HG03066 (cell line): ENCODE measurements at regions not wholly inside any gene's neighbourhood (a gene's known extent, or its start where the extent isn't known, plus 50 kb on each side); places are given as distances from the start of the nearest gene placed in this dataset.

Source experiments
- ATAC-seq: cut with Tn5 transposase; IDR thresholded peaks from one replicate; pipeline ENCODE4 v1.9.1; 2021; ENCODE audit warnings: low read depth; ENCODE audit not compliant: unreplicated experiment

DNA sequence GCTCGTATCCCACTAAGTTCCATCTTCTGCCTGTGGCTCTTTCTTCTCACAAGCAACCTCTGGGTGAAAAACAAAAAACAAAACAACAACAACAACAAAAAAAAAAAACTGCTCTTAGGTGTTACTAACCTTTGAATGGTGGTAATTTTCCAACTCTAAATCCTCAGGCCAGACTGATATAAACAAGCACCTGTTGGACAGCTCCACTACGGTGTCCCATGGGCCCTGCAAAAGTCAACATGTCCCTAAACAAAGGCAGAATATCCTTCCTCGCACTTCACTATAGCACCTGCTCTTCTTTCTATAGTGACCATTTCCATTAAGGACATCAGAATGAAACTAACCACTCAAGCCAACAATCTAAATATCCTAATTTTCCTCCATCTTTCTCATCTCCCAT lies 54.6 kb upstream of the PARM1 start:
- no peak for ATAC-seq

DNA sequence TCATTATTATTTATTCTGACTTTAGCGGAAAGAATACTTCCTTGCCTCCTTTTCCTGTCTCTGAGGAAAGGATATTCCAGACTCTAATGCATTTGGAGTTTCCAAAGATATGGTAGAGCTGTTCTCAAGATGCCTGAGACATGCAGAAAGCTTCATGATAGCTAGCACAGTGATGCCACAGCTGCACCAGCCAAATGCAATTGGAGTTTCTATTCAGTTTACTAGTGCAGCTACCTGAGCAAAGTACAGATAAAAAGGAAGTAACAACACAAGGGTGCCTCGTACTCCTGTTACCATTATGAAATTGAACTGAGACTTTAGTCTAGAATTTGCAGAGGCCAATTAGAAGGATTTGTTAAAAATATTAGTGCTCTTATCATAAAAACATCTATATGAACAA lies 57.5 kb upstream of the PARM1 start:
- no peak for ATAC-seq

DNA sequence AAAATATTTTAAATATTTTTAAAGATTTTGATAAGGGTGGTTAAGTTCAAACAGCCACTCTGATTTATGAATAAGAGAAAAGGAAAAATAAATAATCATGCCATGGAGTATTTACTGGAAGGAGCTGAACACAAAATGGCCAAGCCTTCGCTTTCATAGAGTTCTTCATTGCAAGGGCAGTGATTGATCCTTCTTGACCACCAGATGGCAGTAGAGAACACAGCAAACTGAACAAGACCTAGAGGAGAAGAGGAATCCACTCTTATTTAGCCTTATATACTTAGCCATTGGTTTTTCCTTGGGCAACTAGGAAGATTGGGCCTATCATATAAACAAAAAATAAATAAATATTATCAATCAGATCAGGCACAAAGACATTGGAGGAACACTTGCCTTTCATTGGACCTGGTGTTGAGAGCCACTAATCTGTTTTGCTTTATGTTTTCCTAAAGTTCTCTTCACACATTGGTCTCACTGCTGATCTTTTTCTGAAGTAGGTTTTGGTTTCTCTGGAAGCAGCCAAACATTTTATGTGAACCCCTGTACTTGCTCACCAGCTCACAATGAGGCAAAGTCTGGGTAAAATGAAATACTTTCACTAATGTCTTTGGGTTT lies 58.1 kb upstream of the PARM1 start:
- peak; percentile 56 for ATAC-seq

DNA sequence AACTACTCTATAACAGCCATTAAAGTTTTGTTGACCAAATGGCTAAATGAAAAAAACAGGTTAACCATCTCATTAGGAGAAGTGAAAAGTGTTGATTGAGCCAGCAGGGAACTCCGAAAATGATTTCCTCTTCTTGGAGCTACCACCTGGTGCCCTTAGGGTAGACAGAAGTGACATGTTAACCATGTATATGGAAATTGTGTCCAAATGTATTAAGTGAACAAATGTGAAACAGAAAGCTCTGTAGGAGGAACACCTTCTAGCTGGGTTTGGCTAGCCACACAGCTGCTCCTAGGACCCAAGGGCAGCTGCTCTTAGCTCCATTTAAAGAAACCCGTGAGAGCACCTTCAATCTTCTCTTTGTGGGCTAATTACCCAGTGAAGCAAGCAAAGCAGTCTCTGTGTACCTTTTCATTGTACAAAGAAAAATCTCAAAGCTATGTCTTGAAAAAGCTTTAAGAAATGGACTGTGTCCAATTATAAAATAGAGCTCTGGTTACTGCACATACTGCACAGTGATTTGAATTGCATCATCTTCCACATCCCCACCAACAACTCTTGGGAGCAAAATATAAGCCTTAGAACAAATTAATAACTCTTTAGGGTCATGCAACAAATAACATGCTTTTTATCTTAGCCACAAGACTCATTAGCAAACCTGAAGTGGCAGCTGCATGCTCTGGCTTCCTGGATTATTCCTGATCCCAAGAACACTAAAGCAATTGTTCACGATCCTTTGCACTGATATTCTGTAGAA lies 59.2 kb upstream of the PARM1 start:
- ATAC-seq: peak; percentile 91

DNA sequence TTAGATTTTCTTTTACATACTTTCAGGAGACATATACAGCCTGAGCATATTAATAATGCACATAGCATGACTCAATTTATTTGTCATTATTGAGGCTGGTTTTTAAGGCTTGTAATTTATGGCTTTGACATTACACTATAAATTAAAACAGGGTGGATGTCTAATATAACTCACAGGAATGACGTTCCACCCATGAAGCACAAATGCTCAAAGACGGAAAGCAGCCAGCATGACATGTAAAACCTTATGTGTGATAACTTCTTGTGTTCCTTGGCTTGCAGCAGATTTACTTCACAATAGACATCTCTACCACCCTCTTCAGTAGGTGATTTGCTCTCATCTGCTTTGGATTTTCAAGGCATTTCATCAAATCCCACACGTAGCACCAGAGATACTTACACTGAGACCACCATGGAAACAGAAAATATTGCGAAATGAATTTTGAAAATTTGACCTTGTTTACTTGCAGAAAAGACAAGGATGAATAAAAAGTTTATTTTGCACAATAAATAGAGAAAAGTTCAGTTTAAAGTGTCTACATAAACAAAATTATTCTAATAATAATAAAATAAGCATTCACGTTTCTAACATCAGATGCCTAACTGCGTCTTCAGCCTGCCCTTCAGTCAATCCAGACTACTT lies 64.7 kb upstream of the BTC start:
- no peak for ATAC-seq

DNA sequence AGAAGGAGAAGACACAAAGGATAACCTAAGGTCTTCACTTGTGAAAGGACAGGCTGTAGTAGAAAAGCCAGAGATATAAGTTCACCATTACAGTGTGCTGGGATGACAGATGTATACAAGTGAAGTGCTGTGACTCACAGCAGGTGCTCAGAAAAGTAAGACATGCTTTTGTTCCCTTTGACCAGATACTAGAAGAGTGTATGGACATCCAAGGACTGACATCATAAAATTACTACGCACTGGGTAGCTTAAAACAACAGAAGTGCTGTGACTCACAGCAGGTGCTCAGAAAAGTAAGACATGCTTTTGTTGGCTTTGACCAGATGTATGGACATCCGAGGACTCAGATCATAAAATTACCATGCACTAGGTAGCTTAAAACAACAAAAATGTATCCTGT lies 61.6 kb upstream of the BTC start:
- no peak for ATAC-seq

DNA sequence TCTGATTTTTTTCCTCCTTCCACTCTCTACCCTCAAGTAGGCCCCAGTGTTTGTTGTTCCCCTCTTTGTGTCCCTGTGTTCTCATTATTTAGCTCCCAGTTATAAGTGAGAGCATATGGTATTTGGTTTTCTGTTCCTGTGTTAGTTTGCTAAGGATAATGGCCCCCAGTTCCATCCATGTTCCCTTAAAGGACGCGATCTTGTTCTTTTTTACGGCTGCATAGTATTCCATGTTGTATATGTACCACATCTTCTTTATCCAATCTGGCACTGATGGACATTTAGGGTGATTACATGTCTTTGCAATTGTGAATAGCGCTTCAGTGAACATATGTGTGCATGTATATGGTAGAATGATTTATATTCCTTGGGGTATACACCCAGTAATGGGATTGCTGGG lies 54.5 kb upstream of the BTC start:
- ATAC-seq: no peak

DNA sequence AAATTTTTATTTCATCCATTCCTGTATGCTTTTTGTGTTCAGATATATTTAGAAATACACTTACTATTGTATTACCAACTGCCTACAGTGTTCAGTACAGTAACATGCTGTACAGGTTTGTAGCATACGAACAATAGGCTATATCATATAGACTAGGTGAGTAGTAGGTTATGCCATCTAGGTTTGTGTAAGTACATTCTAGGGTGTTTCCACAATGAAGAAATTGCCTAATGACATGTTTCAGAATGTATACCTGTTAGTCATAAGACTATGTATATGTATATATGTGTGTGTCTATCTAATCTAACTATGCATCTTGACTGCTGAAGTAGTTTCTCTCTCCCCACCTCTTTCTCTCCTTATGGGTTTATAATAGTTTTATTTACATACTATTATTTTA lies 51.5 kb upstream of the BTC start:
- no peak for ATAC-seq
